PC-3 (cell line): ENCODE measurements at regions not wholly inside any gene's neighbourhood (a gene's known extent, or its start where the extent isn't known, plus 50 kb on each side); places are given as distances from the start of the nearest gene placed in this dataset.

Experiments
- EZH2 ChIP-seq: fragments of 300-600 bp; sonication (generic); IDR thresholded peaks from one replicate; pipeline ENCODE4 v1.6.1; 2017; ENCODE audit warnings: antibody characterized with exemption, mild to moderate bottlenecking, low read length; ENCODE audit not compliant: unreplicated experiment
- TF ChIP-seq, protein P1 (sequence below): fragments of 300-600 bp; sonication (generic); conservative IDR thresholded peaks from 2 replicates; pipeline ENCODE4 v1.5.1; 2017; ENCODE audit warnings: antibody characterized with exemption, low read depth, mild to moderate bottlenecking, low read length

DNA sequence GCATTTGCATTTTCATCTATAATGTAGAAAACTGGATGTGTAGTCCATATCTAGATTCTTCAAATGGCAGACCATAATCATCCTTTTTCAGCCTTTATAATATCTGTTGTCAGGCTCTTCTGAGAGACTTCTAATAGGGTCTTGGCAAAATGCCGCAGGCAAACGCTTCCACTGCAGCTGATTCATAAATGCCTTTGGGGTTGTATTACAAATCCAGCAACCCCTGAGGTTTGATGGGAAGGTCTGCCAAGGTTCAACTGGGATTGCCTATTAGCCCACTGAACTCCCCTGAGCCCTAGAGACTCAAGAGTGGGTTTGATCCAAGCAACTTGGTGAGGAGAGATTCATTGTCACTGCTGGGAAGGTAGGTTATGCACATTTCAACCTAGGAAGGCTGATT lies 365.2 kb upstream of the POU3F2 start:
- TF ChIP-seq, protein P1, sequence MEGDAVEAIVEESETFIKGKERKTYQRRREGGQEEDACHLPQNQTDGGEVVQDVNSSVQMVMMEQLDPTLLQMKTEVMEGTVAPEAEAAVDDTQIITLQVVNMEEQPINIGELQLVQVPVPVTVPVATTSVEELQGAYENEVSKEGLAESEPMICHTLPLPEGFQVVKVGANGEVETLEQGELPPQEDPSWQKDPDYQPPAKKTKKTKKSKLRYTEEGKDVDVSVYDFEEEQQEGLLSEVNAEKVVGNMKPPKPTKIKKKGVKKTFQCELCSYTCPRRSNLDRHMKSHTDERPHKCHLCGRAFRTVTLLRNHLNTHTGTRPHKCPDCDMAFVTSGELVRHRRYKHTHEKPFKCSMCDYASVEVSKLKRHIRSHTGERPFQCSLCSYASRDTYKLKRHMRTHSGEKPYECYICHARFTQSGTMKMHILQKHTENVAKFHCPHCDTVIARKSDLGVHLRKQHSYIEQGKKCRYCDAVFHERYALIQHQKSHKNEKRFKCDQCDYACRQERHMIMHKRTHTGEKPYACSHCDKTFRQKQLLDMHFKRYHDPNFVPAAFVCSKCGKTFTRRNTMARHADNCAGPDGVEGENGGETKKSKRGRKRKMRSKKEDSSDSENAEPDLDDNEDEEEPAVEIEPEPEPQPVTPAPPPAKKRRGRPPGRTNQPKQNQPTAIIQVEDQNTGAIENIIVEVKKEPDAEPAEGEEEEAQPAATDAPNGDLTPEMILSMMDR = no peak
- TF ChIP-seq EZH2 = no peak
